Islet precursor cell (in vitro differentiated cells): ENCODE measurements at regions not wholly inside any gene's neighbourhood (a gene's known extent, or its start where the extent isn't known, plus 50 kb on each side); places are given as distances from the start of the nearest gene placed in this dataset.

ENCODE experiments used
- DNase-seq: peaks from one replicate; pipeline ENCODE4 v3.0.0-alpha.2; 2018

GRCh38 chr5:4083591-4084337 is 488.1 kb downstream of the IRX1 start:
- DNase-seq: no peak

- no peak for DNase-seq
Measured at GRCh38 chr5:4086081-4086480, 490.4 kb downstream of the IRX1 start.

GRCh38 chr5:4087110-4087509 is 491.5 kb downstream of the IRX1 start:
- DNase-seq: no peak

- DNase-seq: peak; percentile 64
Measured at GRCh38 chr5:4089087-4089486, 493.5 kb downstream of the IRX1 start.

- DNase-seq: no peak
Measured at GRCh38 chr5:4093236-4093635, 497.6 kb downstream of the IRX1 start.

GRCh38 chr5:4093970-4094369 is 498.3 kb downstream of the IRX1 start:
- no peak for DNase-seq

- DNase-seq: no peak
Measured at GRCh38 chr5:4095918-4096630, 500.4 kb downstream of the IRX1 start.

- DNase-seq: no peak
Measured at GRCh38 chr5:4097199-4097598, 501.6 kb downstream of the IRX1 start.

GRCh38 chr5:4098226-4098625 is 502.6 kb downstream of the IRX1 start:
- no peak for DNase-seq

- no peak for DNase-seq
Measured at GRCh38 chr5:4099386-4099785, 503.8 kb downstream of the IRX1 start.

- no peak for DNase-seq
Measured at GRCh38 chr5:4100739-4101138, 505.1 kb downstream of the IRX1 start.

GRCh38 chr5:4101189-4101588 is 505.6 kb downstream of the IRX1 start:
- no peak for DNase-seq

GRCh38 chr5:4104831-4105597 is 509.4 kb downstream of the IRX1 start:
- DNase-seq: no peak

- no peak for DNase-seq
Measured at GRCh38 chr5:4108690-4109089, 513.1 kb downstream of the IRX1 start.

GRCh38 chr5:4113426-4113825 is 517.8 kb downstream of the IRX1 start:
- DNase-seq: no peak

GRCh38 chr5:4113905-4114304 is 518.3 kb downstream of the IRX1 start:
- DNase-seq: no peak

- no peak for DNase-seq
Measured at GRCh38 chr5:4114452-4114851, 518.8 kb downstream of the IRX1 start.

- no peak for DNase-seq
Measured at GRCh38 chr5:4116834-4117233, 521.2 kb downstream of the IRX1 start.

- DNase-seq: no peak
Measured at GRCh38 chr5:4124221-4124970, 528.8 kb downstream of the IRX1 start.

- DNase-seq: no peak
Measured at GRCh38 chr5:4128994-4129393, 533.4 kb downstream of the IRX1 start.

- no peak for DNase-seq
Measured at GRCh38 chr5:4129523-4129922, 533.9 kb downstream of the IRX1 start.

GRCh38 chr5:4130819-4131218 is 535.2 kb downstream of the IRX1 start:
- peak; percentile 72 for DNase-seq

- no peak for DNase-seq
Measured at GRCh38 chr5:4137781-4138180, 542.1 kb downstream of the IRX1 start.
